Activated T-cell treated with anti-CD3 and anti-CD28 coated beads for 24 hours (primary cell): ENCODE measurements at regions not wholly inside any gene's neighbourhood (a gene's known extent, or its start where the extent isn't known, plus 50 kb on each side); places are given as distances from the start of the nearest gene placed in this dataset.
"Not testable (repeated sequence)": the region's sequence is repeated elsewhere in the genome, so short reads cannot be mapped to it uniquely, and the experiment has no call there.

Experiments
- DNase-seq: peaks from one replicate; pipeline ENCODE4 v3.0.0-alpha.2; 2020; ENCODE audit warnings: low read depth

GRCh38 chr4:154907345-154908045 lies 126.4 kb downstream of the RBM46 start:
- DNase-seq: not testable (repeated sequence)

DNA sequence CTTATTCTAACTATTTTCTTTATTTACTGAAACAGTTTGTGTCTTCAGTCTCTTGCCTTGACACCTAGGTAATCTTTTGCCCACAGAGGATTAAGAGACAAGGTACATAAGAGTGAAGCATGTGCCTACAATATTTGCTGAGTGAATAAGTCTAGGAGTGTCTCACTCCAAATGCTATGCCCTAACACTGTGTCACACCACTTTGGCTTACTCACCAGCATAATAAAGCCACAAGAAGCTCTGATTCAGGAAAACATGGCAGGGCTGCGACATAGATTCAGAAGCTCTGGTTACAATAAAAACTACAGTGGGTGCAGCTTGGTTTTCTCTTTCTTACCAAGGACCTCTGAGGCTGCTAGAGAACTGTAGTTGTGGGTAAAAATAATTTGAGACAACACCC lies 127.1 kb downstream of the RBM46 start:
- DNase-seq: no peak

GRCh38 chr4:154911097-154911496 lies 130.0 kb downstream of the RBM46 start:
- DNase-seq: no peak

- no peak for DNase-seq
These were observed 130.6 kb downstream of the RBM46 start for GRCh38 chr4:154911608-154912098.

DNA sequence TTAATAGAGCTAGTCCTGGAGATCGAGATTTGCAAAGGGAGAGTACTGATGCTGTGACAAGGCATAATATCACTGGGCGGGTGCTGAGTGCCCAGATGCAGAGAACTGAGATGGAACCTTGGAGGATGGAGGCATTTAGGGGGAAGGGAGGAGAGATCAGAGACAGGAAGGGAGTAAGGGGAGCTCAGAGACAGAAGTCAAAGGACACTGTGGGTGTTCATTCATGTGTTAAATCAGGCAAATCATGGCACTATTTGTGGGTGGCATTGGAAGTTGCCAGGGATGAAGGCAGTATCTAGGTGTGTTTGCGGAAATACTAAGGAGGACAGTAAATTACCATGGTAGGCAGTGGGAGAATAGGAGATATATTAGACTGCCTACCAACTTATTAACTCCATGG lies 135.0 kb downstream of the RBM46 start:
- DNase-seq: no peak

DNA sequence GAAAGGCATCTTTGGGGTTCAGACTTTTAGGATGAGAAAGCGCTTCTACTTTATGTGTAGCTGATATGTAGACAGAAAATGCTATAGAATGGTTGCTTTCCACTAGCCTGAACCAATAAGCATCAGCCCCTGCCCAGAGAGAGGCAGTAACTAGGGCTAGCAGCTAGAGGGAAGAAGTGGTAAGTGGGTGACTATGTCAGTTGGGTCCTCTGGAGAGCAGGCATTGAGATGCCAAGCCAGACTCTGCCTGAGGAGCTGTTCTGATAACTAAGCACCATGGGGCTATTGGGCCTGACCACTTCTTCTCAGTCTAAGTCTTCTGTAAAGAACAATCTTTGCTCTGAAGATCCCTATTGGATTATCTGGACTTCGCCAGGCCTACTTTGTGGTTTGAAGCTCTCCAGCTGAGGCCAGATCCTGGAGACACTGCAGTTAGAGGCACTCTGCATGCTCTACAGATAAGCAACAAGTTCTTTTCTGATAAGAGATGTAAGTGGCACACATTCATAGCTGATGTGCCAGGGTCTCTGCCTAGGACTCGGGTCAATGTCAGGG lies 146.1 kb downstream of the RBM46 start:
- DNase-seq: no peak

GRCh38 chr4:154928640-154929257 lies 147.7 kb downstream of the RBM46 start:
- no peak for DNase-seq

DNA sequence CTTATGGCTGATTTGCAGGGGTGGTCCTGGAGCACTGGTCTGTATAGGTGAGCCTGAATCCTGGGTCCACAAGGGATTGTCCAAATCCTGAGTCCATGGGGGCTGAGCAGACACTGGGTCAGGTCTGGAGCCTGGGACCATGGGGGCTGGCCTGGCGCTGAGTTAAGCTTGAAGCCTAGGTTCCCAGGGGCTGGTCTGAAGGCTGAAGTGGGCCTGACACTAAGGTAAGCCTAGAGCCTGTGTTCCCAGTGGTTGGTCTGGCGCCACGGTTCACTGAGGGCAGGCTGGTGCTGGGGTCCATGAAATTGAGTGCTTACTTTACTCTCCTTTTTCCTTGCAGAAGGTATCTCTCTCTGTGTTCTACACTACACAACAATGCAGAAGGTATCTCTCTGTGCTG lies 155.8 kb downstream of the RBM46 start:
- no peak for DNase-seq

- DNase-seq: no peak
These were observed 158.8 kb downstream of the RBM46 start for GRCh38 chr4:154939851-154940250.

DNA sequence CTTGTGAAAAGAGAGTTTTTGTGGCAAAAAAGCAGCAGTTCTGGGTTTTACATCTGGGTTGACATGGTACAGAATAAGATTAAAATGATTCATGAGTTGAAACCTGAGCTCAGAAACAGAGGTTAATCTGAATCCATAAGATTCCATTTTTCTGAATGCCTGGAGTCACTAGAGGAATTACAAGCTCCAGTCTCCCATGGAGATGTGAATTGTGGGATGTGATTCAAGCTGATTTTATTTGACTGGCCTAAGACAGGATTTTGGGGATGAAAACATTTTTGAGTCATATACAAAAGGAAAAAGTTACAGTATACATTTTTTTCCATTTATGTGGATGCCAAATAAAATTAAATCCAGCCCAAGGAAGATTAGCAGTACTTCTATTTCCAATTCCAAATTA lies 161.1 kb downstream of the RBM46 start:
- no peak for DNase-seq

GRCh38 chr4:154944996-154945395 lies 163.9 kb downstream of the RBM46 start:
- DNase-seq: no peak

- no peak for DNase-seq
These were observed 165.0 kb downstream of the RBM46 start for GRCh38 chr4:154946113-154946512.

DNA sequence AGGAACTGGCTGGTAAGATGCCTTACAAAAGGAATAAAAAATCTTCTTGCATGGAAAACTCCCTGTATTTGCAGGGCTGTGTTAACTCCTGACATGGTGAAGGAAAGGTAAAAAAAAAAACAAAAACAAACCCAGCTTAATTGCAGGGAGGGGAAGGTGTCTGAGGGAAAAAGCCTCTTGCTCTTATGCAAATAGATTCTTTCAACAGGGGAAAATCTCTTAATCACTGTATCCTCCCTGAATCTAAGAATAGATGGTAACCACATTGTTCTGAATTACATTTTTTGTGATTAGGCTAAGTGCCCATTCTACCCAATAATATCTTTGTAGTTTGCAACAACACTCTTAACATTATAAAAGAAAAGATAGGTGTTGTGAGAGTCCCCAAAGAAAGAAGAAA lies 172.6 kb downstream of the RBM46 start:
- no peak for DNase-seq

- no peak for DNase-seq
These were observed 173.0 kb downstream of the RBM46 start for GRCh38 chr4:154954117-154954516.

DNA sequence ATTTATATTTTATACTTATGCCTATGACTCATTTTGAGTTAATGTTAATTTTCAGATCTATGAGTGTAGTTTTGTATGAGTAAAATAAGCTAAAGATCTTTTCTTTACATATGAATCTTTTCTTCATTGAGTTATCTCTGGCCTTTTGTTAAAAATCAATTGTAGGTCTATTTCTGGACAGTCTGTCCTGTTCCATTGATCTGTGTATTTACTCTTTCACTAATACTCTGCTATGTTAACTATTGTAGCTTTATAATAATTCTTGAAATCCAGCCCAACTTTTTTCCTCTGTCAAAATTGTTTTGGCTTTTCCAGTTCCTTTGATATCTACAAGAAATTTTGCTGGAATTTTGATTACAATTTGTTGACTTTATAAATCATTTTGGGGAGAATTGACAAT lies 177.0 kb downstream of the RBM46 start:
- no peak for DNase-seq

DNA sequence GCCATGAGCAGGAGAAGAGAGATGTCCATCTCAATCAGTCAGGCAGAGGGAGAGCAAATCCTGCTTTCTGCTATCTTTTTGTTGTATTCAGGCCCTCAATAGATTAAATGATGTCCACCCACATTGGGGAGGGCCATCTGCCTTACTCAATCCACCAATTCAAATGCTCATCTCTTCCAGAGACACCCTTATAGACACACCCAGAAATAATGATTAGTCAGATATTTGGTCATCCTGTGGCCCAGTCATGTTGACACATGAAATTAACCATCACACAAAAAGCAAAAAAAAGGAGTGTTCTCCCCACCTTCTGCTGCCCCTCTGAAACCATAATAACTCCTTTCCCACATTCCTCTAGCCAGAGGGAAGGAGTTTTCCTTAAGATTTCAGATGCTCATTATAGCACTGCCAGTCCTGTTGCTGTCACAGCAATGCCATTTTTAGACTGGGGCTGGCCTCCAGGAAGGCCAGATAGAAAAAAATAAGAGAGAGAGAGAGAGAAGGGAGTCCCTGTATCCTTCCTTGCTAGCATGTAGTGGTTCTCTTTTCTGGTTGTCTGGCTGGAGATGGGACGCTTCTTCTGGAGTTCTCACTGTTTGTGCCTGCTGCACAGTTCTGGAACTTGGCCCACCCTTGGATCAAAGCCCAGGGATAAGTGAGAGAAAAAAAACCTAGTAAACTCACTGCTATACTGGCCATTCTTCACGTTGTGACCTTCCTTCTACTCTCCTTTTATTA lies 177.7 kb downstream of the RBM46 start:
- no peak for DNase-seq

DNA sequence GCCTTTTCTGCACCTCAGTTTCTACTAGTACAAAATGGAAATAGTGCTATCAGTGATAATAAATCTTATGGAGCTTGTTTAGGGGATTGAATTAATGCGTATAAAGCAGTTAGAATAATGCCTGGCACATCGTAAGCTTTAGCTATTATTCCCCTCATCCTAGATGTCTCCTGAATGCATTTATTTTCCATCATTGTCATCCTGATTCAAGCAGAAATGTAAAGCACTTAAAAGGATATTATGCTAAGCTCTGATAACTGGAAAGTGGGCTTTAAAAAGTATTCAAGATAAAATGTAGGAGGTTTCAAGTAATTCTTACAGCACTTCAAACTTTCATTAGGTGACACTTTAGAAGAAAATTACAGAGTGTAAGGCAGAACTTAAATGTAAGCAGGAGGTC lies 178.7 kb downstream of the RBM46 start:
- no peak for DNase-seq

- DNase-seq: no peak
These were observed 179.4 kb downstream of the RBM46 start for GRCh38 chr4:154960476-154960875.

- no peak for DNase-seq
These were observed 180.2 kb downstream of the RBM46 start for GRCh38 chr4:154961263-154961662.

DNA sequence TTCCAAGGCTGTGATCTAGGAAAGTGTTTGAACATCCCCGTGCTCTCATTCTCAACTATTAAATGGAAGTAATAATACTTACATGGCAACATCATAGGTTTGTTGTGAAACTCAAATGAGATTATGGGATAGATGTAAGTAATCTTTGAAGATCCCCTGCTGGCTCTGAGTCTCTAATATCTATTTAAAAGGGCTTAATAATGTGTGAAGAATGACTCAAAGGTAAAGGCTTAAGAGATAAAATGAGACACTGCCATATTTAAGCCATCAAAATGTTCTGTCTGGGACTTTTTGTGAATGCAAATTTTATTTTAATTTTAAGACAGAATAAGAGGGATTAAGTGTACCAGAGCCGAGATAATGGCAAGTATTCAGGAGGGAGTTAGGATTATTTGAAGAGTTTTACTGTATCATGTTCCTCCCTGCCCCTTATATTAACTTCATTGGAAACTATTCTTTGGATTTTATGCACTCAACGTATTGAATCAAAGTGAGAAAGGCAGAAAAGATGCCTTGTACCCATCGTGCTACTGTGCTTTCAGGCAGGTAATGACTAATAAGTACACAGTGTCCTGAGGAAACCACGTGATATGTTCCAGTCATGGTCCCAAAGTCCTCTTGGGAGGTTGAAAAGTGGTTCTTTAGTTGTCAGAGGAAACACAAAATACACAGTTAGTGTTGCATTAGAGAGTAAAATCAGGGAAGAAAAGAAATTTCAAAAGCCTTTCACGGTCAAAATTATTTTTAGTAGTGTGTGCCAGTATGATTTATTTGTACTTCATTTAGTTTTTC lies 192.4 kb downstream of the RBM46 start:
- DNase-seq: no peak

- no peak for DNase-seq
These were observed 196.2 kb downstream of the RBM46 start for GRCh38 chr4:154977228-154977627.
